HG03558 (cell line): ENCODE measurements at regions not wholly inside any gene's neighbourhood (a gene's known extent, or its start where the extent isn't known, plus 50 kb on each side); places are given as distances from the start of the nearest gene placed in this dataset.
"Not testable (repeated sequence)": the region's sequence is repeated elsewhere in the genome, so short reads cannot be mapped to it uniquely, and the experiment has no call there.

Experiments
- ATAC-seq: cut with Tn5 transposase; IDR thresholded peaks from one replicate; pipeline ENCODE4 v1.9.1; 2021; ENCODE audit warnings: moderate number of reproducible peaks; ENCODE audit not compliant: unreplicated experiment; ENCODE audit errors: extremely low read depth

- no peak for ATAC-seq
Measured at GRCh38 chr14:30468354-30468753, 90.6 kb upstream of the G2E3 start.

- no peak for ATAC-seq
Measured at GRCh38 chr14:30471980-30472379, 87.0 kb upstream of the G2E3 start.

- ATAC-seq, result not testable (repeated sequence)
Measured at GRCh38 chr14:30473846-30474696, 84.9 kb upstream of the G2E3 start.

GRCh38 chr14:30482276-30482675 lies 76.7 kb upstream of the G2E3 start:
- no peak for ATAC-seq

- ATAC-seq, result no peak
Measured at GRCh38 chr14:30484201-30484600, 74.8 kb upstream of the G2E3 start.

GRCh38 chr14:30484976-30485375 lies 74.0 kb upstream of the G2E3 start:
- no peak for ATAC-seq

- no peak for ATAC-seq
Measured at GRCh38 chr14:30496852-30497251, 62.1 kb upstream of the G2E3 start.

- no peak for ATAC-seq
Measured at GRCh38 chr14:30499358-30499757, 59.6 kb upstream of the G2E3 start.

- no peak for ATAC-seq
Measured at GRCh38 chr14:30500222-30500621, 58.7 kb upstream of the G2E3 start.

GRCh38 chr14:30507209-30507608 lies 51.7 kb upstream of the G2E3 start:
- ATAC-seq, result no peak
